ENCODE measurements at regions not wholly inside any gene's neighbourhood (a gene's known extent, or its start where the extent isn't known, plus 50 kb on each side); places are given as distances from the start of the nearest gene placed in this dataset.

GRCh38 chr4:100762738-100763137 is 244.9 kb upstream of the EMCN start:
- TF ChIP-seq CTCF (IDR thresholded peaks at IDR 0.05): no peak
- TF ChIP-seq POLR2AphosphoS5 (IDR thresholded peaks at IDR 0.05): no peak

All from prostate gland (tissue), 2 donors.